IMR-90 (cell line): ENCODE measurements at regions not wholly inside any gene's neighbourhood (a gene's known extent, or its start where the extent isn't known, plus 50 kb on each side); places are given as distances from the start of the nearest gene placed in this dataset.

ENCODE experiments used
- ATAC-seq: fragments of 200-7000 bp; cut with Tn5 transposase; 2 replicates; pipeline ENCODE4 v1.9.1; 2020; ENCODE audit warnings: low read depth, mild to moderate bottlenecking, moderate library complexity
- BruUV-seq: library from RNA; stranded (reverse); fragments of 400-500 nt; replicated peaks from 2 replicates; lab custom pipeline; 2021; lab: Mats Ljungman, UMichigan
- CTCF ChIA-PET: fragments of 300-600 bp; formaldehyde crosslinking; extraction: SDS; loops from one replicate; lab custom pipeline; 2021; ENCODE audit warnings: antibody characterized with exemption; lab: Yijun Ruan, JAX
- POLR2A ChIA-PET: fragments of 300-600 bp; sonication (Branson Sonifier 250); formaldehyde crosslinking; loops from one replicate; lab custom pipeline; 2022; ENCODE audit warnings: antibody characterized with exemption; ENCODE audit not compliant: unreplicated experiment; lab: Charles Lee
- DNase-seq: peaks from one replicate; pipeline ENCODE4 v3.0.0; 2013
- H2AFZ ChIP-seq: replicated peaks from 2 replicates; pipeline ENCODE3; 2013; ENCODE audit warnings: low read length, mild to moderate bottlenecking; ENCODE audit not compliant: poor library complexity
- H2AK5ac ChIP-seq: 2 replicates; pipeline ENCODE4 v1.6.1; 2013; ENCODE audit warnings: low read depth, low read length, inconsistent platforms
- H2AK9ac ChIP-seq: replicated peaks from 2 replicates; pipeline ENCODE3; 2013; ENCODE audit warnings: mild to moderate bottlenecking, low read depth, low read length, moderate library complexity; ENCODE audit not compliant: poor library complexity
- H2BK120ac ChIP-seq: 2 replicates; pipeline ENCODE4 v1.6.1; 2013; ENCODE audit warnings: low read depth, low read length, inconsistent platforms
- H2BK15ac ChIP-seq: 3 replicates; pipeline ENCODE4 v1.6.1; 2013; ENCODE audit warnings: low read depth, low read length, inconsistent platforms
- H2BK20ac ChIP-seq: 2 replicates; pipeline ENCODE4 v1.6.1; 2013; ENCODE audit warnings: low read depth, mild to moderate bottlenecking, inconsistent platforms, low read length, moderate library complexity
- H2BK5ac ChIP-seq: 2 replicates; pipeline ENCODE4 v1.6.1; 2013; ENCODE audit warnings: mild to moderate bottlenecking, low read depth, low read length, inconsistent platforms; ENCODE audit not compliant: poor library complexity, severe bottlenecking
- H3K14ac ChIP-seq: replicated peaks from 2 replicates; pipeline ENCODE4 v1.6.1; 2013; ENCODE audit warnings: low read depth, low read length, inconsistent platforms
- H3K18ac ChIP-seq: 2 replicates; pipeline ENCODE4 v1.6.1; 2013; ENCODE audit warnings: low read depth, low read length, control low read depth
- H3K23ac ChIP-seq: 2 replicates; pipeline ENCODE4 v1.6.1; 2013; ENCODE audit warnings: low read depth, low read length, inconsistent platforms
- H3K27ac ChIP-seq: 2 replicates; pipeline ENCODE4 v1.5.1; 2013; ENCODE audit warnings: mild to moderate bottlenecking, control low read depth, low read length; ENCODE audit not compliant: insufficient read depth
- H3K27me3 ChIP-seq: 2 replicates; pipeline ENCODE4 v1.6.1; 2013; ENCODE audit warnings: low read length; ENCODE audit not compliant: control insufficient read depth, insufficient read depth
- H3K36me3 ChIP-seq: 2 replicates; pipeline ENCODE4 v1.6.1; 2013; ENCODE audit warnings: low read length, mixed read lengths; ENCODE audit not compliant: control insufficient read depth, insufficient read depth
- H3K4ac ChIP-seq: 2 replicates; pipeline ENCODE4 v1.6.1; 2013; ENCODE audit warnings: low read depth, low read length, inconsistent platforms
- H3K4me1 ChIP-seq: 2 replicates; pipeline ENCODE4 v1.6.1; 2013; ENCODE audit warnings: low read length, mixed read lengths; ENCODE audit not compliant: control insufficient read depth, insufficient read depth
- H3K4me2 ChIP-seq: 2 replicates; pipeline ENCODE4 v1.6.1; 2013; ENCODE audit warnings: low read depth, mild to moderate bottlenecking, control low read depth, low read length, moderate library complexity
- H3K4me3 ChIP-seq: 2 replicates; pipeline ENCODE4 v1.5.1; 2013; ENCODE audit warnings: low read depth, mild to moderate bottlenecking, control low read depth, low read length, moderate library complexity; ENCODE audit not compliant: insufficient read depth
- H3K56ac ChIP-seq: 2 replicates; pipeline ENCODE4 v1.6.1; 2013; ENCODE audit warnings: low read length, inconsistent platforms; ENCODE audit not compliant: insufficient read depth; ENCODE audit errors: extremely low read depth
- H3K79me1 ChIP-seq, 2 experiments: 2 replicates each; pipeline ENCODE4 v1.6.1; 2013; ENCODE audit warnings: low read length in 2 of 2, inconsistent platforms in 1 of 2, low read depth in 1 of 2
- H3K9ac ChIP-seq: 2 replicates; pipeline ENCODE4 v1.6.1; 2013; ENCODE audit warnings: low read depth, low read length, control low read depth
- H3K9me1 ChIP-seq: 2 replicates; pipeline ENCODE4 v1.6.1; 2013; ENCODE audit warnings: low read length, inconsistent platforms; ENCODE audit not compliant: insufficient read depth
- H3K9me3 ChIP-seq: 2 replicates; pipeline ENCODE4 v1.6.1; 2013; ENCODE audit warnings: low read length; ENCODE audit not compliant: control insufficient read depth, insufficient read depth
- H4K20me1 ChIP-seq: 2 replicates; pipeline ENCODE4 v1.6.1; 2013; ENCODE audit warnings: low read length, inconsistent platforms; ENCODE audit not compliant: insufficient read depth
- H4K5ac ChIP-seq: 2 replicates; pipeline ENCODE4 v1.6.1; 2013; ENCODE audit warnings: mild to moderate bottlenecking, low read depth, low read length, control low read depth
- H4K8ac ChIP-seq, 2 experiments: 2 replicates each; pipeline ENCODE4 v1.6.1; 2013; ENCODE audit warnings: low read depth in 2 of 2, low read length in 2 of 2, control low read depth in 1 of 2, inconsistent platforms in 1 of 2
- H4K91ac ChIP-seq: 2 replicates; pipeline ENCODE4 v1.6.1; 2013; ENCODE audit warnings: low read depth, low read length, inconsistent platforms; ENCODE audit not compliant: insufficient read depth
- CHD1 ChIP-seq: IDR thresholded peaks from 2 replicates; pipeline ENCODE4 v1.6.1; 2012; ENCODE audit warnings: low read depth, low read length, improper control_type of control experiment
- RFX5 ChIP-seq: IDR thresholded peaks from 2 replicates; pipeline ENCODE4 v1.8.0; 2012; ENCODE audit warnings: low read depth, mild to moderate bottlenecking, low read length, moderate library complexity
- WGBS, 2 experiments: methylation state at CpG; one replicate each; pipeline versions ENCODE4 v1.1.5 to v1.1.7; 2013; ENCODE audit warnings: missing lambda C conversion rate in 2 of 2; ENCODE audit not compliant: insufficient read length in 1 of 2; ENCODE audit errors: extremely low coverage in 2 of 2; 5-methylcytosine and 5-hydroxymethylcytosine counted together
- dilution Hi-C: fragments of 300-500 bp; cut with HindIII; formaldehyde crosslinking; loops from one replicate; pipeline ENCODE4 v1.14.3; 2018; ENCODE audit warnings: low sequenced_read_pairs; ENCODE audit not compliant: unreplicated experiment
- in situ Hi-C: fragments of 300-500 bp; cut with MboI; formaldehyde crosslinking; loops from 3 replicates; pipeline ENCODE4 v1.14.3; 2019; ENCODE audit warnings: low sequenced_read_pairs, inconsistent platforms, mixed read lengths
- intact Hi-C: fragments of 100-400 bp; cut with micrococcal nuclease; formaldehyde crosslinking; loops from 2 replicates; pipeline ENCODE4 v1.10.0; 2022

DNA sequence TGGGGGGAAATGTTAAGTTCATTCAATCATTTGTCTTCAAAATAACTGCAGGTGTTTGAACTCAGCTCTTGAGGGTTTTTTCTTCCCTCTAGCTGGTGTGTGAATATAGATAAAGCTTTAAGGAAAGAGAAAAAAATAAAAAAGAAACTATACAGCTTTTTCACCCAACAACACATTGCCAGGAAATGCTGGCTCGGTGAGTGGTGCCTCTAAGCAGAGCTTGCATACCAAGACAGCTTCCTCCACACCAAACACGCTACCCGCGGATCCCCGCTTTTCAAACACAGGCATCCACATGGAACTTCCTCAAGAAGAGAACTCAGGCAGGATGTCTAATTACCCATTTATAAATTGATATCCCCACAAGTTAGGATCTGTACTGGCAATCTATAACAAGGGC is 69.8 kb upstream of the TANK start:
- Histone ChIP-seq H3K14ac (no peak overlapping the region), H3K27ac (no peak overlapping the region), H3K9me3 (no peaks in the 10 kb centered on the region), H4K8ac (no peak overlapping the region), H3K4me3 (no peak overlapping the region), H3K27me3 (peaks cover 1% of the 10 kb centered on the region; the same call in 1 of the 2 replicates), H3K4ac (no peak overlapping the region), H3K4me1 (peaks cover 2% of the 10 kb centered on the region; the same call in 1 of the 2 replicates), H3K9me1 (no peaks in the 10 kb centered on the region), H3K23ac (no peak overlapping the region), H2AK5ac (no peak overlapping the region), H3K36me3 (no peaks in the 10 kb centered on the region), H2BK5ac (no peak overlapping the region), H2AK9ac (no peak overlapping the region), H2BK20ac (no peak overlapping the region), H3K56ac (no peak overlapping the region), H2BK120ac (no peak overlapping the region), H4K91ac (no peak overlapping the region), H2AFZ (no peak overlapping the region), H3K9ac (no peak overlapping the region), H4K5ac (no peak overlapping the region), H3K79me1 (no peaks in the 10 kb centered on the region), H2BK15ac (no peak overlapping the region), H3K18ac (no peak overlapping the region), H3K4me2 (no peak overlapping the region), H4K20me1 (no peaks in the 10 kb centered on the region)
- POLR2A ChIA-PET: no interaction called here
- no TSS peak for BruUV-seq
- CTCF ChIA-PET: interaction anchor here (0.6 kb wide), 2 partner anchors 39 to 484 kb away, joined by 3 to 5 read pairs; no protein-coding TSS in a partner anchor
- ATAC-seq (no peak), DNase-seq (peak; percentile 12)
- intact Hi-C loops (no loop called here), dilution Hi-C loops (no loop called here), in situ Hi-C loops (no loop called here)
- no CpG with 5 or more reads among the region's 5 CpGs for WGBS, 2 experiments
- TF ChIP-seq CHD1: no peak
- TF ChIP-seq RFX5: 0 out of 2 replicates have a peak, but pooled peaks have one; percentile 29
